Activated CD4-positive, alpha-beta T cell treated with anti-CD3 and anti-CD28 coated beads, Interleukin-2, amount 50 U/mL, for 24 hours (primary cell): ENCODE measurements at regions not wholly inside any gene's neighbourhood (a gene's known extent, or its start where the extent isn't known, plus 50 kb on each side); places are given as distances from the start of the nearest gene placed in this dataset.
"Not testable (repeated sequence)": the region's sequence is repeated elsewhere in the genome, so short reads cannot be mapped to it uniquely, and the experiment has no call there.

ENCODE experiments used
- DNase-seq, 2 donors: peaks; one replicate each; pipeline ENCODE4 v3.0.0-alpha.2; 2020; ENCODE audit warnings: low read depth in 1 of 2, low spot score in 1 of 2

- DNase-seq, result no peak
Observed at GRCh38 chr2:176891857-176892256, 320.7 kb upstream of the HNRNPA3 start.

GRCh38 chr2:176892676-176893226, 319.8 kb upstream of the HNRNPA3 start:
- no peak for DNase-seq

GRCh38 chr2:176895158-176895557, 317.4 kb upstream of the HNRNPA3 start:
- DNase-seq, result no peak

- DNase-seq, result no peak
Observed at GRCh38 chr2:176902454-176902853, 310.1 kb upstream of the HNRNPA3 start.

GRCh38 chr2:176904053-176904452, 308.5 kb upstream of the HNRNPA3 start:
- DNase-seq, result not testable (repeated sequence)

GRCh38 chr2:176907341-176907740, 305.3 kb upstream of the HNRNPA3 start:
- no peak for DNase-seq

GRCh38 chr2:176910828-176911227, 301.8 kb upstream of the HNRNPA3 start:
- no peak for DNase-seq

GRCh38 chr2:176913955-176914354, 298.6 kb upstream of the HNRNPA3 start:
- no peak for DNase-seq

- DNase-seq, result no peak
Observed at GRCh38 chr2:176914371-176914770, 298.2 kb upstream of the HNRNPA3 start.

GRCh38 chr2:176922545-176922944, 290.0 kb upstream of the HNRNPA3 start:
- DNase-seq, result not testable (repeated sequence)

GRCh38 chr2:176923205-176923604, 289.4 kb upstream of the HNRNPA3 start:
- no peak for DNase-seq

GRCh38 chr2:176924909-176925534, 287.6 kb upstream of the HNRNPA3 start:
- no peak for DNase-seq

- no peak for DNase-seq
Observed at GRCh38 chr2:176926453-176926852, 286.1 kb upstream of the HNRNPA3 start.

- not testable (repeated sequence) for DNase-seq
Observed at GRCh38 chr2:176929387-176929786, 283.2 kb upstream of the HNRNPA3 start.

- peak in 1 of 2 donors; percentile 27 for DNase-seq
Observed at GRCh38 chr2:176931588-176932563, 280.7 kb upstream of the HNRNPA3 start.

- DNase-seq, result no peak
Observed at GRCh38 chr2:176934131-176934530, 278.5 kb upstream of the HNRNPA3 start.

- DNase-seq, result no peak
Observed at GRCh38 chr2:176934869-176935415, 277.7 kb upstream of the HNRNPA3 start.

GRCh38 chr2:176935543-176936102, 277.0 kb upstream of the HNRNPA3 start:
- no peak for DNase-seq

GRCh38 chr2:176936410-176936809, 276.2 kb upstream of the HNRNPA3 start:
- no peak for DNase-seq

GRCh38 chr2:176944998-176945397, 267.6 kb upstream of the HNRNPA3 start:
- DNase-seq, result no peak

GRCh38 chr2:176947754-176948153, 264.8 kb upstream of the HNRNPA3 start:
- DNase-seq, result no peak
